ENCODE measurements at regions not wholly inside any gene's neighbourhood (a gene's known extent, or its start where the extent isn't known, plus 50 kb on each side); places are given as distances from the start of the nearest gene placed in this dataset.

DNA sequence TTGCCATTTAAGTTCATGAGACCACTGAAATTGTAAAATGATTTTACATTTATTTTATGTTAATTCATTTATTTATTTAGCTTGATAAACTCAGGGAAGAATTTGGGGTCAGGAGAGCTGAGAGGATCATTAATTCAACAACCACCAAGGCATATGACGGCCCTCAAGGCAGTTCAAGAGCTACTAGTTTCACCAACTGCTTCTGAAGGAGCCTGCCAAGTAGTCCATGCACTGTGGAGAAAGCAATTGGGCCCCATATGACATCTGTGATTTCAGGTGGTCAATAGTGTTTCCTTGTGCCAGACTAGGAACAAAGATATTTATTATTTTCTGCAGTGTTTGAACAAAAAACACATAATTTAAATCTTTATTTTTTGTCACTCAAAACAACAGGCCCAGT lies 236.4 kb downstream of the CASP12 start:
- Histone ChIP-seq H3K36me3 (no peaks in the 10 kb centered on the region), H3K27ac (no peak overlapping the region), H3K27me3 (no peaks in the 10 kb centered on the region), H3K4me3 (replicated peaks in 1 of 3) (no peak overlapping the region), H3K4me1 (no peaks in the 10 kb centered on the region), H3K9me3 (no peaks in the 10 kb centered on the region)
- DNase-seq, result no peak
- WGBS, 2 donors, result 44 to 48% methylated on average over 1 of the region's 1 CpG
- intact Hi-C loops (cut with DNase I), result no loop called here
- TF ChIP-seq CTCF (IDR thresholded peaks at IDR 0.05) (no peak), POLR2A (IDR thresholded peaks at IDR 0.05) (no peak)

DNA sequence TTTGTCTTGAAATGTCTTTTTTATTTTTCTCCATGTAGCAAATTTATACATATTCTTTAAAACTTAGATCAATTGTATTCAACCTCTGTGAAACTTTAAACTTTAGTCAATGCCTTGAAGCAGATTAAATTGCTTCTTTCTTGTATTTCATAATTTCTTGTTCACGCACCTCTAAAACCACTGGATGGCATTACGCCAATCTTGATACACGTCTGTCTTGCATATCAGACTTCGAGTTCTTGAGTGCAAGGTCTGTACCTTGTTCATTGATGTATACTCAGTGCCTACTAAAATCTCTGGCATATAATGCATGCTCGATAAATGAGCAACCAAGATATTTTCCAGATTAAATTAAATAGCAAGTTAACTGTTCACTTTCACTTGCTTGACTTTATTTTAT lies 236.8 kb downstream of the CASP12 start:
- WGBS, 2 donors, result 79 to 81% methylated on average over 5 of the region's 5 CpGs
- no peak overlapping the region for H3K27ac ChIP-seq
- H3K36me3 ChIP-seq, result no peaks in the 10 kb centered on the region
- no peaks in the 10 kb centered on the region for H3K27me3 ChIP-seq
- H3K4me3 ChIP-seq (replicated peaks in 1 of 3), result no peak overlapping the region
- no peaks in the 10 kb centered on the region for H3K9me3 ChIP-seq
- no peak for DNase-seq
- intact Hi-C loops (cut with DNase I), result no loop called here
- no peaks in the 10 kb centered on the region for H3K4me1 ChIP-seq
- TF ChIP-seq CTCF (IDR thresholded peaks at IDR 0.05) (no peak), POLR2A (IDR thresholded peaks at IDR 0.05) (no peak)

DNA sequence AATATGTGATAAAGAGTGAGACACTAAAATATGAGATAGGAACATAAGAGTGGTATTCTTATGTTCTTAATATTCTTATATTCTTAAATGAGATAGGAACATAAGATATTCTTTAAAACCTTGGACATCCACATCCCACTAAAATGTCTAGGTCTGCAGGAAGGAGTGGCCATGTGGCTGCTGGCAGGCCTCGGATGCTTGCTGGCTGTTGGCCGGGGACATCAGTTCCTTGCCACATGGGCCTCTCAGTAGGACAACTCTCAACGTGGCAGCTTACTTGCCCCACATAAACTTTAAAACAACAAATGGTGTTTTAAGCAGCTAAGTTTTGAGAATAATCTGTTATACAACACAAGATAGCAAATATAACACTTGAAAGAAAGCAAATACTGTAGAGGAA lies 240.1 kb downstream of the CASP12 start:
- intact Hi-C loops (cut with DNase I), result no loop called here

GRCh38 chr11:104657083-104657482 lies 241.2 kb downstream of the CASP12 start:
- no peaks in the 10 kb centered on the region for H3K36me3 ChIP-seq
- TF ChIP-seq CTCF (IDR thresholded peaks at IDR 0.05), result no peak
- TF ChIP-seq POLR2A (IDR thresholded peaks at IDR 0.05), result no peak
- H3K27me3 ChIP-seq, result no peaks in the 10 kb centered on the region
- WGBS, 2 donors, result 87 to 94% methylated on average over 2 of the region's 2 CpGs
- H3K4me1 ChIP-seq, result no peaks in the 10 kb centered on the region
- no peaks in the 10 kb centered on the region for H3K9me3 ChIP-seq
- no peak overlapping the region for H3K27ac ChIP-seq
- no peak overlapping the region for H3K4me3 ChIP-seq (replicated peaks in 1 of 3)
- no peak for DNase-seq
- intact Hi-C loops (cut with DNase I), result no loop called here

More for the DNA sequence above, 240.1 kb downstream of the CASP12 start:
- H3K4me1 ChIP-seq, result no peaks in the 10 kb centered on the region
- no peak overlapping the region for H3K4me3 ChIP-seq (replicated peaks in 1 of 3)
- no peaks in the 10 kb centered on the region for H3K36me3 ChIP-seq
- 81 to 83% methylated on average over 3 of the region's 3 CpGs for WGBS, 2 donors
- no peak overlapping the region for H3K27ac ChIP-seq
- TF ChIP-seq CTCF (IDR thresholded peaks at IDR 0.05) (no peak), POLR2A (IDR thresholded peaks at IDR 0.05) (no peak)
- H3K9me3 ChIP-seq, result no peaks in the 10 kb centered on the region
- no peak for DNase-seq
- H3K27me3 ChIP-seq, result no peaks in the 10 kb centered on the region

GRCh38 chr11:104655066-104655465 lies 243.2 kb downstream of the CASP12 start:
- DNase-seq, result no peak
- no peaks in the 10 kb centered on the region for H3K27me3 ChIP-seq
- intact Hi-C loops (cut with DNase I), result no loop called here
- H3K4me3 ChIP-seq (replicated peaks in 1 of 3), result no peak overlapping the region
- TF ChIP-seq CTCF (IDR thresholded peaks at IDR 0.05) (no peak), POLR2A (IDR thresholded peaks at IDR 0.05) (no peak)
- H3K27ac ChIP-seq, result no peak overlapping the region
- H3K9me3 ChIP-seq, result no peaks in the 10 kb centered on the region
- no peaks in the 10 kb centered on the region for H3K36me3 ChIP-seq
- no peaks in the 10 kb centered on the region for H3K4me1 ChIP-seq
